ENCODE measurements at regions not wholly inside any gene's neighbourhood (a gene's known extent, or its start where the extent isn't known, plus 50 kb on each side); places are given as distances from the start of the nearest gene placed in this dataset.
"Not testable (repeated sequence)": the region's sequence is repeated elsewhere in the genome, so short reads cannot be mapped to it uniquely, and the experiment has no call there.

GRCh38 chr5:101482931-101483330 is 579.8 kb upstream of the ST8SIA4 start:
- DNase-seq (ENCODE audit: extremely low spot score): no peak
- CTCF ChIA-PET: no interaction called here
- TF ChIP-seq FOXK2 (IDR thresholded peaks at IDR 0.05) (no peak), ELF4 (IDR thresholded peaks at IDR 0.05) (no peak), SP1 (IDR thresholded peaks at IDR 0.05) (no peak), FOXM1 (IDR thresholded peaks at IDR 0.05; ENCODE audit: borderline replicate concordance) (no peak), BHLHE40 (IDR thresholded peaks at IDR 0.05; ENCODE audit: borderline replicate concordance) (no peak), ZNF384 (IDR thresholded peaks at IDR 0.05) (no peak), LEF1 (IDR thresholded peaks at IDR 0.05; ENCODE audit: borderline replicate concordance) (no peak), CTBP1 (IDR thresholded peaks at IDR 0.05; ENCODE audit: borderline replicate concordance) (no peak), NFRKB (IDR thresholded peaks at IDR 0.05) (no peak), HDGF (IDR thresholded peaks at IDR 0.05; ENCODE audit: borderline replicate concordance) (no peak), L3MBTL2 (conservative IDR thresholded peaks at IDR 0.05) (no peak), SUZ12 (IDR thresholded peaks at IDR 0.05) (no peak), FOXA1 (IDR thresholded peaks at IDR 0.05) (no peak), PKNOX1 (IDR thresholded peaks at IDR 0.05) (no peak), TARDBP (IDR thresholded peaks at IDR 0.05) (no peak), ARNT (IDR thresholded peaks at IDR 0.05) (no peak)
- POLR2A ChIA-PET: no interaction called here

GRCh38 chr5:101473483-101473882 is 570.4 kb upstream of the ST8SIA4 start:
- ChIA-PET CTCF (no interaction called here), POLR2A (no interaction called here)
- TF ChIP-seq TARDBP (IDR thresholded peaks at IDR 0.05) (no peak), ARNT (IDR thresholded peaks at IDR 0.05) (no peak), SP1 (IDR thresholded peaks at IDR 0.05) (no peak)
- no peak for DNase-seq (ENCODE audit: extremely low spot score)

- no peak for DNase-seq (ENCODE audit: extremely low spot score)
- CTCF ChIA-PET: no interaction called here
- POLR2A ChIA-PET: no interaction called here
- TF ChIP-seq LEF1 (IDR thresholded peaks at IDR 0.05; ENCODE audit: borderline replicate concordance): no peak
These were observed 558.4 kb upstream of the ST8SIA4 start for GRCh38 chr5:101461455-101461854.

GRCh38 chr5:101458587-101458986 is 555.5 kb upstream of the ST8SIA4 start:
- DNase-seq (ENCODE audit: extremely low spot score): no peak
- ChIA-PET CTCF (no interaction called here), POLR2A (no interaction called here)
- no peak for TF ChIP-seq NFRKB (IDR thresholded peaks at IDR 0.05)

GRCh38 chr5:101455851-101456250 is 552.8 kb upstream of the ST8SIA4 start:
- DNase-seq (ENCODE audit: extremely low spot score): no peak
- ChIA-PET CTCF (no interaction called here), POLR2A (no interaction called here)
- TF ChIP-seq NFRKB (IDR thresholded peaks at IDR 0.05) (no peak), ELF4 (IDR thresholded peaks at IDR 0.05) (no peak), BHLHE40 (IDR thresholded peaks at IDR 0.05; ENCODE audit: borderline replicate concordance) (no peak), SP1 (IDR thresholded peaks at IDR 0.05) (no peak), PKNOX1 (IDR thresholded peaks at IDR 0.05) (no peak), FOXA1 (IDR thresholded peaks at IDR 0.05) (no peak)

GRCh38 chr5:101455048-101455447 is 552.0 kb upstream of the ST8SIA4 start:
- TF ChIP-seq ELF4 (IDR thresholded peaks at IDR 0.05) (no peak), TARDBP (IDR thresholded peaks at IDR 0.05) (no peak)
- no peak for DNase-seq (ENCODE audit: extremely low spot score)
- ChIA-PET POLR2A (no interaction called here), CTCF (no interaction called here)

- CTCF ChIA-PET, POLR2A ChIA-PET: not testable (repeated sequence)
These were observed 539.2 kb upstream of the ST8SIA4 start for GRCh38 chr5:101442281-101442680.

GRCh38 chr5:101440173-101440572 is 537.1 kb upstream of the ST8SIA4 start:
- DNase-seq (ENCODE audit: extremely low spot score): no peak
- ChIA-PET CTCF (no interaction called here), POLR2A (no interaction called here)
- TF ChIP-seq ARNT (IDR thresholded peaks at IDR 0.05) (no peak), ELF4 (IDR thresholded peaks at IDR 0.05) (no peak), ZNF384 (IDR thresholded peaks at IDR 0.05) (no peak), HDGF (IDR thresholded peaks at IDR 0.05; ENCODE audit: borderline replicate concordance) (no peak), FOXM1 (IDR thresholded peaks at IDR 0.05; ENCODE audit: borderline replicate concordance) (no peak), SP1 (IDR thresholded peaks at IDR 0.05) (no peak), PKNOX1 (IDR thresholded peaks at IDR 0.05) (no peak), CTBP1 (IDR thresholded peaks at IDR 0.05; ENCODE audit: borderline replicate concordance) (no peak)

More at GRCh38 chr5:101442281-101442680, 539.2 kb upstream of the ST8SIA4 start:
- not testable (repeated sequence) for DNase-seq (ENCODE audit: extremely low spot score)

GRCh38 chr5:101437351-101437750 is 534.3 kb upstream of the ST8SIA4 start:
- CTCF ChIA-PET: no interaction called here
- POLR2A ChIA-PET: no interaction called here
- DNase-seq (ENCODE audit: extremely low spot score): no peak
- TF ChIP-seq ARNT (IDR thresholded peaks at IDR 0.05) (no peak), L3MBTL2 (conservative IDR thresholded peaks at IDR 0.05) (no peak)

Measured in HEK293T (cell line).